CD4-positive, alpha-beta T cell treated with Interleukin-6 at 100 ng/mL for 8 hours (primary cell): ENCODE measurements at regions not wholly inside any gene's neighbourhood (a gene's known extent, or its start where the extent isn't known, plus 50 kb on each side); places are given as distances from the start of the nearest gene placed in this dataset.
"Not testable (repeated sequence)": the region's sequence is repeated elsewhere in the genome, so short reads cannot be mapped to it uniquely, and the experiment has no call there.

ENCODE experiments used
- DNase-seq: peaks from one replicate; pipeline ENCODE4 v3.0.0-alpha.2; 2020; ENCODE audit warnings: mixed read lengths, low spot score

DNA sequence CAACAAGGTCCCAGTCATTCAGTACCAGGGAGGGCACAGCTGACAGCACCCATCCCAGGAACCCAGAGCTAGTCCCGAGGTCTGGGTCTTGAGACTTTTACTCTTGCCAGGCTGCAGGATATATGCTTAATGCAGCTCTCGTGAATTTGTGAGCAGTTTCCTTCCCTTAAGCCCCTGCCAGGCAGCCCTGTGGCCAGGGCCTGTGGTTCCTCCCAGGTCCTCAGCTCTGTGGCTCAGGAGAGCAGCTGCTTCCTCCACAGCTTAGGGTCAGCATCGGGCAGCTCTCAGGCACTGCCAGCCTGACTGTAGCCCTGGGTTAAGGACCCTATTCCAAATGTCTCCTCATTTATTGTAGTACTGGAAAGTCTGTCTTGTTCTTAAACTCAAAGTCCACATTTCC is 1384.8 kb downstream of the RPIA start:
- no peak for DNase-seq

DNA sequence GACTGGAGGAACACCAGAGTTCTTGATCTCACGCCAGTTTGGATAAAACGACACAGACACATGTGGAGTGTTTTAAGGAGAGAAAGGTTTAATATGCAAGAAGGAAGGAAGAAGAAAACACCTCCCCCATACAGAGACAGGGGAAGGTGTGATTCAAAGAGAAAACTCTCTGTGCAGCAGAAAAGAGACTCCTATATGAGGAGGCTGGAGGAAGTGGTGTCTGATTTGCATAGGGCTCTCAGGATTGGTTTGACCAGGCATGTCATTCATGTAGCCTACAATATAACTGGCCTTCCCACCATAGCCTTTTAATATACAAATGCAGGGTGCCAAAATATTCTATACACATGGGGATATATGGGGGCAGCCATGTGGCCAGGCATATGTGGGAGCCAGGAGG is 1386.5 kb downstream of the RPIA start:
- no peak for DNase-seq

DNA sequence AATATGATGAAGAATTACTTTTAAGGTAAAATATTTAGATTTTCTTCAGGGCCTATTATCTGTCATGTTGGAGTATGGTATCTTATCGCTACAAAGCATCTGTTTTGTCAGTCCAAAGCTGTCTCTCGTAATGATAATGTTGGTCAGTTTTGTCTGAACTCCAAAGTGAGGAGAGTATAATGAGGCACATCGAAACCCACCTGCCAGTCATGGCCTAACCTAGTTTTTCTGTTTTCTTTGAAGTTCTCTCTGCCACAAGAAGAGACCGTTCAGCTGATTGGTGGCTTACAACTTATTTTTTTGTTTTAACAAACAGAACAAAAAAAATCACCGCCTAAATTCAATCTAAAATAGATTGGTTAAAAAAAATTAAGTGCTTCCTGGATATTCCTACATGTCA is 1387.9 kb downstream of the RPIA start:
- DNase-seq: no peak

DNA sequence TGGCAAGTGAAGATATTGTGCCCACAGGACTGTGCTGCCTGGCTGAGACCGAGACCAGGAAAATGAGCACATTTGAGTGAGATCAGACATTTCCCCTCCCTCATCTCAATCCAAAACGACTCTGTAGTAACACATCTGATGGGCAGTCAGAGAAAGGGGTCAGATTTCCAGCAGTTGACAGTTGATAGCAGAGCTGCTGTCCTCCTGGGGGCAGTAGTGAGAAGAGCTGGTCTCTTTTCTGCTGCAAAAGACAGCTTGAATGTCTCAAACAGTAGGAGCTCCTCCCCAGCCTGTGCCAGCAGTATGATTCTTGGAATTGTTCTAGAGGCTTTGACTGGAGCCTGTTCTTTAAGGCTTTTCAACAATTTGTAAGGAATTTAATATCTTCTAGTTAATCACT is 1396.3 kb downstream of the RPIA start:
- not testable (repeated sequence) for DNase-seq

DNA sequence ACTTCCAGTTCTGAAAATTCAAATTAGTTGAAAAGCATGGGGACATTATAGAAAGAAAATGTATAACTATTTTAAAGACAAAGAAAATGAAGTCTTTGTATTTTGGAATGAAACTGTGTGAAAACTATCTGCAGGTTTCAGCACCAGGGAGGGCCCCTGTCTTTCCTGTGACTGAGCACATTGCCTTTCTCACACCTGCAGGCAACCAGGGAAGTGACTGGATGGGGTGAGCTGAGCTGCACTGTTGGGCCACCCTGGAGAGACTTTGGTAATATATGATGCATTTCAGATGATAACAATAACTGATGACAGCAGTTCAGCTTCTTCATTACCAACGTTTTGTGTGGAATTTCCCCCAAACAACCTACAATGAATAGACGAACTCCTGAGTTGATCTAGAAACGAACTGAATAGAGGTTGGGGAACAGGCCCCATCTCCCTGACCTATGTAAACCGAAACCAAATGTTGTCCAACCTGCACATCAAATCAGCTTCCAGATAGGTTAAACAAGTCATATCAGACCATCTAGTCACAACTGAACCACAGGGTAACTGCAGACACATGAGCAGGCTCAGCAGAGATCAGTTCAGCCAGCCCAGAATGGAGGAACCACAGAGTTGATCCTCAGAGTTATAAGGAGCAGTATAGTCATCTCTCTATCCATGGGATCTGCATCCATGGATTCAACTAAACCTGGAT is 1402.2 kb downstream of the RPIA start:
- DNase-seq: not testable (repeated sequence)

DNA sequence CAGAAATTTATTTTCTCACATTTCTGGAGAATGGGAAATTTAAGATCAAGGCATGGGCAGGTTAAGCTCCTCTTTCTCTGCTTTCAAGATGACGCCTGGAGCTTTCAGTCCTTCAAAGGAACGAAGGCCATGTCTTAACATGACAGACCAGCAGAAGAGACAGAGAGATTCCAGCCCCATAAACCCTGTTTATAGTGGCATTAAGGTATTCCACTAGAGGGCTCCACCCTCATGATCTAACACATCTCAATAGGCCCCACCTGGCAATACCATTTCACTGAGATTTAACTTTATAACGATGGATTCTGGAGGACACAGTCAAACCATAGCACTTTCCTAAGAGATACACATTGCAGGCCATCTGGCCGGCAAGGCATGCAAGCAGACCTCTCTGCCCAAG is 1406.1 kb downstream of the RPIA start:
- DNase-seq: not testable (repeated sequence)

DNA sequence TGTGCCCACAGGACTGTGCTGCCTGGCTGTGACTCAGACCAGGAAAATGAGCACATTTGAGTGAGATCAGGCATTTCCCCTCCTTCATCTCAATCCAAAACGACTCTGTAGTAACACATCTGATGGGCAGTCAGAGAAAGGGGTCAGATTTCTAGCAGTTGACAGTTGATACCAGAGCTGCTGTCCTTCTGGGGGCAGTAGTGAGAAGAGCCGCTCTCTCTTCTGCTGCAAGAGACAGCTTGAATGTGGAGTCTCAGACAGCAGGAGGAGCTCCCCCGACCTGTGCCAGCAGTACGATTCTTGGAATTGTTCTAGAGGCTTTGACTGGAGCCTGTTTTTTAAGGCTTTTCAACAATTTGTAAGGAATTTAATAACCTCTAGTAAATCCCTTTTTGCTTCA is 1413.7 kb downstream of the RPIA start:
- not testable (repeated sequence) for DNase-seq

DNA sequence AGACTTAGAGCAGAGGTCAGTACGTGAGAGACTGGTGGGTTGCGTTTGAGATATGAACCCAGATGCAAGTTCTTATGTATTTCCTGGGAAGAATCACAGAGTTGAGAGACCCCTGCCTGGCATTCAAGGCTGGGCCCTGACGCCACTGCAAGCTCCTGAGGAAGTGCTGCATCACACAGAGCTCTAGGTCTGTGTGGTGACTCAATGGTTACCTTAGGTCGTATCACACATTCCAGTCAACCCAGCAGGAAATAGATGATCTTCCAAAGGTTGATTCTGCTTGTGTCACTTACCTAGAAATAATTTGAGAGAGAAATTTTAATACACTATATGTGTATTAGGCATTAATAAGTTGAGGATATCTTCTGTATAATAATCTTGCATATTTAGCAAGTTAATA is 1431.9 kb downstream of the RPIA start:
- DNase-seq: not testable (repeated sequence)

DNA sequence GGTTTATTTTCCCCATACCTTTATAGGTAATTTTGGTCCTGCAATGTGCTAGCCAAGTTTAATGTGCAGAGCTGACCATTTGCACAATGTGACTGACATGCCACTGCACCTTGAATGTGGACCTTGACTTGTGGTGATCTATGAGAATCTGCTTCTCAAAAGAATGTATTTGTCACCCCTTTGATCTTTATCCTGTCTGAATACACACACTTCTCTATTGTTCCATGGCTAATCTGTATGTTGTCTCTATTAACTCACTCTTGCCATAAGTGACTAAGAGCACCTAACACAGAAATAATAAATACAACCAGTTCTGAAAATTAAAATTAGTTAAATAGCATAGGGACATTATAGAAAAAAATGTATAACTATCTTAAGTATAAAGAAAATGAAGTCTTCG is 1447.6 kb downstream of the RPIA start:
- not testable (repeated sequence) for DNase-seq

DNA sequence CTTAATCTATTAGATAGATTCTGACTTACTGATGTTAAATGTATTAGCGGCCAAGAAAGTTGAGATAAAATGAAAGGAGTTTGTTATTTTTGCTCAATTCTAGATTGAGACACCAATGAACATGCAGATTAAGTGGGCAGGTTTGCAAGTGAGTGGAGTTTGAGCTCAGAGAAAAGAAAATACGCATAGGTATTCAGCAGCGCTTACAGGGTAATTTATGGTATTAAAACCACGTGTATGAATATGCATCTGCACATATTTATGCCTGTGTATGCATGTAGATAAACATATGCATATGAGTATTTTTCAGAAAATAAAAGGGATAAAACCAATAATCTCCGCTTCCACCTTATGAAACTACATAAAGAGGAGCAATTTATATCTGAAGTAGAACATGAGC is 1450.1 kb downstream of the RPIA start:
- DNase-seq: not testable (repeated sequence)

DNA sequence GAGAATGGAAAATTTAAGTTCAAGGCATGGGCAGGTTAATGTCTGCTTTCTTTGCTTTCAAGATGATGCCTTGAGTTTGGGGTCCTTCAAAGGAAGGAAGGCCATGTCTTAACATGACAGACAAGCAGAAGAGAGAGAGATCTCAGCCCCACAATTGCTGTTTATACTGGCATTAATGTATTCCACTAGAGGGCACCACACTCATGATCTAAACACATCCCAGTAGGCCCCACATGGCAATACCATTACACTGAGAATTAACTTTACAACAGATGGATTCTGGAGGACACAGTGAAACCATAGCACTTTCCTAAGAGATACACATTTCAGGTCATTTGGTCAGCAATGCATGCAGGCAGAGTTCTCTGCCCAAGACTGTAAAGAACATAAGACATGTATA is 1460.3 kb downstream of the RPIA start:
- not testable (repeated sequence) for DNase-seq

DNA sequence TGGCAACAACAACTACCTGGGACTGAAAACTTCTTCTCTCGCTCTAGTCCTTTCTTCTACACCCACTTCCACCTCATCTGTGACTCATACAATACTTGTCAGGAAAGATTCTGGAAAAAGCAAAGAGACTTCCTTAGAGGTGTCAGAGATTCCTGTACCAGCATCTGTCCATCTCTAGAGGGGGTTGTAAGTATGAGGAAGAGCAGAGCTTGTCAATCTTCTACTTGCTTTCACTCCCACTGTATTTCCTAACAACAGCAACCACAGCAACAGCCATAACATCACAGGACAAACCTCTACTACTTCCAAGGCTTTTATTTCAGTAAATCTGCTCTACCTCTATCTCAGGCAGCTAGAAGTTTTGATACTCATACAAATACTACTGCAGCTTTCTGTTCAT is 1479.5 kb downstream of the RPIA start:
- not testable (repeated sequence) for DNase-seq

DNA sequence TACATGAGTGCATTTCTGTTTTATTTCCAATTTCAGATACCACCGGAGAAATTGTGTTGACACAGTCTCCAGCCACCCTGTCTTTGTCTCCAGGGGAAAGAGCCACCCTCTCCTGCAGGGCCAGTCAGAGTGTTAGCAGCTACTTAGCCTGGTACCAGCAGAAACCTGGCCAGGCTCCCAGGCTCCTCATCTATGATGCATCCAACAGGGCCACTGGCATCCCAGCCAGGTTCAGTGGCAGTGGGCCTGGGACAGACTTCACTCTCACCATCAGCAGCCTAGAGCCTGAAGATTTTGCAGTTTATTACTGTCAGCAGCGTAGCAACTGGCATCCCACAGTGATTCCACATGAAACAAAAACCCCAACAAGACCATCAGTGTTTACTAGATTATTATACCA is 1481.6 kb downstream of the RPIA start:
- DNase-seq: not testable (repeated sequence)

DNA sequence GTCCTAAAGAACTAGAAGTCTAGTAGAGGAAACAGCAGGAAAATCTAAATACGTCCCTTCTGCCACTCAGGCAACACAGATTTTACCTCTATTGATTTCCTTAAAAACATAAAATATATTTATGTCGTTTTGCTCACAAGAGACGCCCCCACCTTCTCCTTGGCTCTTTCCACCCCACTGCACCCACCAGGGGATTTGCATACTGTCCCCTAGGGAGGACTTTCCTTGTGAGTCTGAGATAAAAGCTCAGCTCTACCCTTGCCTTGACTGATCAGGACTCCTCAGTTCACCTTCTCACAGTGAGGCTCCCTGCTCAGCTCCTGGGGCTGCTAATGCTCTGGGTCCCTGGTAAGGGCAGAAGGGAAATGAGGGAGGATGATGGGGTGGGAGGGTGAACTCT is 1488.1 kb downstream of the RPIA start:
- DNase-seq: not testable (repeated sequence)

DNA sequence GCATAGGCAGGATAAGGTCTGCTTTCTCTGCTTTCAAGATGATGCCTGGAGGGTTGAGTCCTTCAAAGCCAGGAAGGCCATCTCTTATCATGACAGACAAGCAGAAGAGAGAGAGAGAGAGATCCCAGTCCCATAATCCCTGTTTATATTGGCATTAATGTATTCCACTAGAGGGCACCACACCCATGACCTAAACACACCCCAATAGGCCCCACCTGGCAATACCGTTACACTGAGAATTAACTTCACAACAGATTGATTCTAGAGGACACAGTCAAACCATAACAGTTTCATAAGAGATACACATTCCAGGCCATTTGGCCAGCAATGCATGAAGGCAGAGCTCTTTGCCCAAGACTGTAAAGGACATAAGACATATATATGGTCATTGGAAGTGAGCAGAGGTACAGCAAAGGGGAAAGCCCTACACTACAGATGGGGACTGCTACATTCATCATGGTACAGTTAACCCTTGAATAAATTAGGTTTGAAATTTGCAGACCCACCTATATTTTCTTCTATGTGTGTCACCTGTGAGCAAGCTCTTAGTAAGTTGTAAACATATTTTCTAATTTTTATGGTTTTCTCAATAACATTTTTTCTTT is 1516.1 kb downstream of the RPIA start:
- no peak for DNase-seq

DNA sequence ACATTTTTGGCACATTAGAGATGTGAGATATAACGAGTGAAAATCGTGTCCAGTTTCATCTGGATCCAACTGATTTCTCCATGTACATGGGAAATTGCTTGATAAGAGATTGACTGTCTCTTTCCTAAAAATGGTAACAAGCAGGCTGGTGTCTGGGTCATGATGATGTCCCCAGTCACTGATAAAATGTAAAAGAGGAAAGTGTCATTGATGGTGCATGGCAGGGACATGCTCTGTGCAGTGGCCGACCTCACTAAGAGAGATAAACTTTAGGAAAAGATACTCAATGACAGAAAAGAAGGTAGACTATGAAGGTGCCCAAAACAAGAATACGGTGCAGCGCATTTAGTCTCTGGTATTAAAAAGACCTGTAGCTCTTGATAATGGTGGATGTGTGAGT is 1517.5 kb downstream of the RPIA start:
- DNase-seq: no peak

DNA sequence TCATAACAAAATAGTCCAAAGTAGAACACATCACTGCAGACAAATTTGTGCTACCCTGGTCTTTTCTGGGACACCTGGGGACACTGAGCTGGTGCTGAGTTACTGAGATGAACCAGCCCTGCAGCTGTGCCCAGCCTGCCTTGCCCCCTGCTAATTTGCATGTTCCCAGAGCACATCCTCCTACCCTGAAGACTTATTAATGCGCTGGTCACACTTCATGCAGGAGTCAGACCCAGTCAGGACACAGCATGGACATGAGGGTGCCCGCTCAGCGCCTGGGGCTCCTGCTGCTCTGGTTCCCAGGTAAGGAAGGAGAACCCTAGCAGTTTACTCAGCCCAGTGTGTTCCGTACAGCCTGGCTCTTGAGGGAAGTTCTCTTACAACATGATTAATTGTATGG is 1518.3 kb downstream of the RPIA start:
- no peak for DNase-seq

DNA sequence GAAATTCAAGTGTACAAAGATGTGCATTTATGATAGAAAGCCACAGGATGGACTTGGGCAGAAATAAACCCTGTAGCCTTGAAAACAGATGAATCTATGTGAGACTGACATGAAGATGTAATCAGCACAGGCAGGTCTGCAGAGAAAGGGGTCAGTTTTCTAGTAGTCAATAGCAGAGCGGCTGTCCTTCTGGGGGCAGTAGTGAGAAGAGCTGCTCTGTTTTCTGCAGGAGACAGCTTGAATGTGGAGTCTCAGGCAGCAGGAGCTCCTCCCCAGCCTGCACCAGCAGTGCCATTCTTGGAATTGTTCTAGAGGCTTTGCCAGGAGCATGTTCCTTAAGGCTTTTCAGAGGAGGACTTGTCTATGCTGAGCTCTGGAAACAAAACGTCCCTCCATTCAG is 1524.4 kb downstream of the RPIA start:
- DNase-seq: not testable (repeated sequence)

DNA sequence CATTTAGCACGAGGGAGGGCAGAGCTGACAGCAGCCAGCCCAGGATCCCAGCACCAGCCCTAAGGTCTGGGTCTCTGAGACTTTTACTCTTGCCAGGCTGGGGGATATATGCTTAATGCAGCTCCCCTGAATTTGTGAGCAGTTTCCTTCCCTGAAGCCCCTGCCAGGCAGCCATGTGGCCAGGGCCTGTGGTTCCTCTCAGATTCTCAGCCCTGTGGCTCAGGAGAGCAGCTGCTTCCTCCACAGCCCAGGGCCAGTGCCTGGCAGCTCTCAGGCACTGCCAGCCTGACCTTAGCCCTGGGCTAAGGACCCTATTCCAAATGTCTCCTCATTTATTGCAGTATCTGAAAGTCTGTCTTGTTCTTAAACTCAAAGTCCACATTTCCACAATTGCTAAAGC is 1525.3 kb downstream of the RPIA start:
- not testable (repeated sequence) for DNase-seq

DNA sequence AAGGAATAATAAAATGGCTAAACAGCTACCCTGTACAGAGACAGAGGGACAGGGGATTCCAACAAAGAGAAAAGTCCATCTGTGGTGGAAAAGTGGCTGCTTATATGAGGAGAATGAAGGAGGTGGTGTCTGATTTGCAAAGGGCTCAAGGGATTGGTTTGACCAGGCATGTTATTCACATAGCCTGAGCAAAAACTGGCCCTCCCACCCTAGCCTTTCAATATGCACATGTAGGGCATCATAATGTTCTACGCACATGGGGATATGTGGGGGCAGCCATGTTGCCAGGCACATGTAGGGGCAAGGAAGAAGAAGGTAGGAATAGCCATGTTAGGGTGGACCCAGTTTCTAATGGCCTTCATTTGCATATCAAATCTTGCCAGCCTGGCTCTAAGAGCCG is 1527.1 kb downstream of the RPIA start:
- not testable (repeated sequence) for DNase-seq

DNA sequence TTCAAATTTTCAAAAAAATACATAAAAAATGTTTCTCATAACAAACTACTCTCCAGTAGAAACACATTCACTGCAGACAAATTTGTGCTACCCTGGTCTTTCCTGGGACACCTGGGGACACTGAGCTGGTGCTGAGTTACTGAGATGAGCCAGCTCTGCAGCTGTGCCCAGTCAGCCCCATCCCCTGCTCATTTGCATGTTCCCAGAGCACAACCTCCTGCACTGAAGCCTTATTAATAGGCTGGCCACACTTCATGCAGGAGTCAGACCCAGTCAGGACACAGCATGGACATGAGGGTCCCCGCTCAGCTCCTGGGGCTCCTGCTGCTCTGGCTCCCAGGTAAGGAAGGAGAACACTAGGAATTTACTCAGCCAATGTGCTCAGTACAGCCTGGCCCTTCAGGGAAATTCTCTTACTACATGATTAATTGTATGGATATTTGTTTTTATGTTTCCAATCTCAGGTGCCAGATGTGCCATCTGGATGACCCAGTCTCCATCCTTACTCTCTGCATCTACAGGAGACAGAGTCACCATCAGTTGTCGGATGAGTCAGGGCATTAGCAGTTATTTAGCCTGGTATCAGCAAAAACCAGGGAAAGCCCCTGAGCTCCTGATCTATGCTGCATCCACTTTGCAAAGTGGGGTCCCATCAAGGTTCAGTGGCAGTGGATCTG is 1529.3 kb downstream of the RPIA start:
- not testable (repeated sequence) for DNase-seq

DNA sequence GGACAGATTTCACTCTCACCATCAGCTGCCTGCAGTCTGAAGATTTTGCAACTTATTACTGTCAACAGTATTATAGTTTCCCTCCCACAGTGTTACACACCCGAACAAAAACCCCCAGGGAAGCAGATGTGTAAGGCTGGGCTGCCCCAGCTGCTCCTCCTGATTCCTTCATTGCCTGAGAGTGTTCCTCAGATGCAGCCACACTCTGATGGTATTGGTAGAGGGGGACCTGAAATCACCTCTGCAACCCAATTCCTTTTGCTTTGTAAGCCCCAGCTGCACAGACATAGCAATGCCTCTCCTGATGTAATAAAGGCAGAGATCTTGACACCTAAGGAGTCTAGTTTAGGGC is 1529.8 kb downstream of the RPIA start:
- no peak for DNase-seq

DNA sequence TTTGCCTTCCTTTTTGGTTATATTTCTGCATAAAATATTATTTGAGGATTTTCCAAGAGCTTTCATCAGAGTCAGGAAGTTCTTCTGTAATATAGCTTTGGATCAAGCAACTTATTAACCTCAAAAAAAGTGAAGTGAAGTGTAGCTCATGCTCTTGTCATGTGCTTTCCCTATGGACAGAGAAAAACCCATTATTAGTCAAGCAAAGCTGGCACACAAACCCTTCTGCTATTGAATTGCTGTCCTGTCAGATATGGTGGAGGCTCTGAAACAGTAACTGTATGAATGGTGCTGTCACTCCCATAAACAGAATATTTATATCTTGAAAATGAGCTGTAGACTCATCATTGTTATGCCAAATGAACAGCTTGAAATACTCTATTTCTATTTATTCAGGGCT is 1533.3 kb downstream of the RPIA start:
- not testable (repeated sequence) for DNase-seq
